NCI-H2029 treated with DMSO at 0.1 percent for 48 hours (cell line): ENCODE measurements at regions not wholly inside any gene's neighbourhood (a gene's known extent, or its start where the extent isn't known, plus 50 kb on each side); places are given as distances from the start of the nearest gene placed in this dataset.
A peak's percentile ranks its signal among the peaks of the same experiment; 100 is the strongest.

Experiments
- DNase-seq: peaks from one replicate; lab custom pipeline; 2025; lab: John Stamatoyannopoulos, UW

GRCh38 chr20:34163307-34163706, 51.3 kb upstream of the EIF2S2 start:
- DNase-seq, result peak; percentile 78

- DNase-seq, result no peak
These were observed 52.4 kb upstream of the EIF2S2 start for GRCh38 chr20:34164381-34164984.

- no peak for DNase-seq
These were observed 53.1 kb upstream of the EIF2S2 start for GRCh38 chr20:34165018-34165619.

GRCh38 chr20:34171640-34172039, 59.6 kb upstream of the EIF2S2 start:
- no peak for DNase-seq

GRCh38 chr20:34172926-34173325, 60.9 kb upstream of the EIF2S2 start:
- no peak for DNase-seq

GRCh38 chr20:34175079-34175478, 63.0 kb upstream of the EIF2S2 start:
- DNase-seq, result no peak

GRCh38 chr20:34175879-34176278, 63.8 kb upstream of the EIF2S2 start:
- no peak for DNase-seq

GRCh38 chr20:34177052-34177451, 64.2 kb upstream of the ASIP start:
- DNase-seq, result no peak

GRCh38 chr20:34179637-34180360, 61.4 kb upstream of the ASIP start:
- no peak for DNase-seq

- DNase-seq, result no peak
These were observed 60.6 kb upstream of the ASIP start for GRCh38 chr20:34180460-34181120.

GRCh38 chr20:34181484-34181883, 59.7 kb upstream of the ASIP start:
- DNase-seq, result no peak

- no peak for DNase-seq
These were observed 55.2 kb upstream of the ASIP start for GRCh38 chr20:34185766-34186620.

GRCh38 chr20:34189572-34190163, 51.6 kb upstream of the ASIP start:
- no peak for DNase-seq

GRCh38 chr20:34190262-34190661, 51.0 kb upstream of the ASIP start:
- DNase-seq, result no peak

GRCh38 chr20:34190679-34191090, 50.5 kb upstream of the ASIP start:
- DNase-seq, result peak; percentile 4
